Activated CD4-positive, alpha-beta memory T cell treated with anti-CD3 and anti-CD28 coated beads, Interleukin-2, amount 10 ng/mL, durations not matched to agents 7 days and 5 days (primary cell): ENCODE measurements at regions not wholly inside any gene's neighbourhood (a gene's known extent, or its start where the extent isn't known, plus 50 kb on each side); places are given as distances from the start of the nearest gene placed in this dataset.

ENCODE experiments used
- CTCF ChIA-PET: fragments of 350-600 bp; sonication (Branson Sonifier 250); formaldehyde crosslinking; loops from one replicate; lab custom pipeline; 2021; ENCODE audit warnings: antibody characterized with exemption, inconsistent platforms; lab: Charles Lee
- POLR2A ChIA-PET: fragments of 350-600 bp; sonication (Branson Sonifier 250); formaldehyde crosslinking; loops from one replicate; lab custom pipeline; 2021; ENCODE audit warnings: antibody characterized with exemption; lab: Charles Lee
- DNase-seq: peaks from one replicate; pipeline ENCODE4 v3.0.0-alpha.2; 2020
- H3K27ac Mint-ChIP-seq: one replicate; pipeline ENCODE4 v1.8.0; 2021; ENCODE audit warnings: mild to moderate bottlenecking, mixed read lengths
- H3K27me3 Mint-ChIP-seq: one replicate; pipeline ENCODE4 v1.8.0; 2021; ENCODE audit warnings: mixed read lengths
- H3K36me3 Mint-ChIP-seq: one replicate; pipeline ENCODE4 v1.8.0; 2021; ENCODE audit warnings: low read depth, mixed read lengths
- H3K4me1 Mint-ChIP-seq: one replicate; pipeline ENCODE4 v1.8.0; 2021; ENCODE audit warnings: mixed read lengths
- H3K4me3 Mint-ChIP-seq: one replicate; pipeline ENCODE4 v1.8.0; 2021; ENCODE audit warnings: mild to moderate bottlenecking, mixed read lengths
- H3K9me3 Mint-ChIP-seq: one replicate; pipeline ENCODE4 v1.8.0; 2021; ENCODE audit warnings: mixed read lengths

DNA sequence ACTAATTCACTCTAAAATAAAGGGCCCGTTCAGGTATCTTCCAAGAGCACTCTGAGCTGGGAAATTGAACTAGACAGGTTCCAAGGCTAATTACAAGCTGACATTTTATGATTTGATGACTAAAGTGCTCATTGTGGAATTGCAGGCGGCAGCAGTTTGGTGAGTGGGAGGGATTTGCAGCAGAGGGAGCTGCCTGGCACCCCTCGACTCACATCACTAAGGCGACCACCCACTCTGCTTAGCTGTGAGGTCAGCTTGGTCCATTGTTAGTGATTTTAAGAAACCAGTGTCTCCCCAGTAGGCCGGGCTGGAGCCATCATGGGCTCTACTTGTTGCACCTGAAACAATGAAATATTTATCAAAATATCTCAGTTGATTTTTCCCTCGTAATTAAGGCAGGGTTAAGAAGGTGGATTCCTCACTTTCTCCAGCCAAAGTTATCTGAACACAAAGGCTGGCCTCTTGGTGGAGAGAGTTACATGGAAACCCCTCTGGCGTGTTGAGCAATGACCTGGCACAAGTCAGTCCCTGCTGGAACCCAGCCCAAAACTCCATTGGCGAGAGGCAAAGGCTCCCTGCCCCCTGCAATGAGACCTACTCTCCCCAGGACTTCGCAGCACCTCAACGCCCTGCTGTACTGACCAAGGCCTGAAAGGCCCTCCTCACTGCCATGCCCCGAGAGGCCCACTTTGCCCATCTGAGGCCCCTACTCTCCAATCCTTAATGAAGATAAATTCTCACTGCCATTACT lies 65.0 kb upstream of the ATP2B2 start:
- Mint-ChIP-seq H3K4me1 (no peaks in the 10 kb centered on the region), H3K27ac (no peak overlapping the region), H3K27me3 (peaks cover 35% of the 10 kb centered on the region), H3K36me3 (no peaks in the 10 kb centered on the region), H3K4me3 (no peak overlapping the region), H3K9me3 (no peaks in the 10 kb centered on the region)
- CTCF ChIA-PET = no interaction called here
- DNase-seq = no peak
- POLR2A ChIA-PET = no interaction called here

DNA sequence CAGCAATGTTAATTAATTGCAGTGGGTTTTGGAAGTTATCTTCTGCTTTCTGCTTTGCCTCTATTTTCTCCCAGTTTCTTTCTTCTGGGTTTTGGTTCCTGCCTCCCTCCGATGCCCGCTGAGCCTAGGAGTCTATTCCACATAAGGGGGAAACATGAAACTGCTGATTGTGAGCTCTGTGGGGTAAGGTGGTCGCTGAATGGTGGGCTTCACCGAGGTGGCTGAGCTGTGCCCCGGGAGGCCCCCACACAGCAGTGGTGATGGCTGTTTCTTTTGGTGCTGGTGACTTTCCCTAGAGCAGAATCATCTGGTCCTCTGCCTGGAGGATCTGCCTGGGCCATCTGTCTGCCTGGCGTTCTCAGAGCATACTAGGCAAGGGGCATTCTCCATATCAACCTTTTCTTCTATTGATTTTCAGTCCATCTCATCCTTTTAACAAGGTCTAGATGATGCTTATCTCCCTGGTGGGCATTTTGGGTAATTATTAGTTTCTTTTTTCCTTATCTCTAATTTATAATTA lies 68.8 kb upstream of the ATP2B2 start:
- DNase-seq = no peak
- H3K4me3 Mint-ChIP-seq = no peak overlapping the region
- no peaks in the 10 kb centered on the region for H3K9me3 Mint-ChIP-seq
- H3K27me3 Mint-ChIP-seq = peaks cover 27% of the 10 kb centered on the region
- H3K36me3 Mint-ChIP-seq = no peaks in the 10 kb centered on the region
- no peak overlapping the region for H3K27ac Mint-ChIP-seq
- ChIA-PET CTCF (no interaction called here), POLR2A (no interaction called here)
- no peaks in the 10 kb centered on the region for H3K4me1 Mint-ChIP-seq

DNA sequence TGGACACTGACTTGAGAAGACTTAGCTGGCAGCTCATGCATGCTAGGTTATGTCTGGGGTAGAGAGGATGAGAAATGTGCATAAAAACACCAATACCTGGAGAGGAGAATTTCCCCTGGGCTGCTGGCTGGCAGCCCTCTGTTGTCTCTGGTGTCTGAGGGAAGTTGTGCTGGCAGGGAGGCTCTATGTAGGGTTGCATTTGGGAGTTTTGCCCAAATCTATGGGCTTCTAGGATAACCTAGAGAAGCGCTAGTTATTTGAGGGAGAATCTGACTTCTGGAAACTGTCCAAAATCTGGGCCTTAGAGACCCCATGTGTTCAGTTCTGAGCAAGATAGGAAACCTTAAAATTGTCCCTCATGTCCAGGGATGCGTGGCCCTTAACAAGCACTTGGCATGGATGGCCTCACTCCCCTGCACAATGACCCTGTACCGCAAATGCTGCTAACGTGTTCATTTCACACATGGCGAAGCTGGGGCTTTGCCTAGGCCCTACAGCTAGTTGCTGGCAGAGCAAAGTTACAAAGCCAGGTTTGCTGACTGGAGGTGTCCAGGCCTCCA lies 70.3 kb upstream of the ATP2B2 start:
- Mint-ChIP-seq H3K9me3 (no peaks in the 10 kb centered on the region), H3K4me3 (no peak overlapping the region), H3K4me1 (no peaks in the 10 kb centered on the region), H3K36me3 (no peaks in the 10 kb centered on the region), H3K27me3 (peaks cover 25% of the 10 kb centered on the region), H3K27ac (no peak overlapping the region)
- POLR2A ChIA-PET = no interaction called here
- DNase-seq = no peak
- CTCF ChIA-PET = no interaction called here

DNA sequence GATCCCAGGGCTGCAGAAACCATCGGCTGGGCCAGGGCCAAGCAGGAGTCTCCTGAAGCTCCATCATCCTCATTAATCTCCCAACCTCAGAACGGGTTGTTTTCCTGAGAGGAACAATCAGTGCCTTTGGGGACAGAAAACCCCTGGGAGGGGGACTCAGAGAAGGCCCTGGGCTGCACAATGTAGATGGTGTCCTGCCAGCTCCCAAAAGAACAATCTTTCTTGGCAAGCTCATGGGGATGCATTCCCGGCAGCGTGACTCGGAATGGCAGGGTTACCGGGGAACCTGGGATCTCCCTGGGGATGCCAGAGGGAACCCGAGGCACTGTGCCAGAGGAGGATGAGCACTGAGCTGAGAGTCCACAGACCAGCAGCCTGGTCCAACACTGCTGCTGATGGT lies 72.1 kb upstream of the ATP2B2 start:
- no peak for DNase-seq
- Mint-ChIP-seq H3K36me3 (no peaks in the 10 kb centered on the region), H3K4me3 (no peak overlapping the region), H3K9me3 (no peaks in the 10 kb centered on the region), H3K27me3 (peaks cover 18% of the 10 kb centered on the region), H3K4me1 (no peaks in the 10 kb centered on the region), H3K27ac (no peak overlapping the region)
- ChIA-PET CTCF (interaction anchor here (0.7 kb wide), 2 partner anchors 14 to 1462 kb away, joined by 4 read pairs; no protein-coding TSS in a partner anchor), POLR2A (no interaction called here)

DNA sequence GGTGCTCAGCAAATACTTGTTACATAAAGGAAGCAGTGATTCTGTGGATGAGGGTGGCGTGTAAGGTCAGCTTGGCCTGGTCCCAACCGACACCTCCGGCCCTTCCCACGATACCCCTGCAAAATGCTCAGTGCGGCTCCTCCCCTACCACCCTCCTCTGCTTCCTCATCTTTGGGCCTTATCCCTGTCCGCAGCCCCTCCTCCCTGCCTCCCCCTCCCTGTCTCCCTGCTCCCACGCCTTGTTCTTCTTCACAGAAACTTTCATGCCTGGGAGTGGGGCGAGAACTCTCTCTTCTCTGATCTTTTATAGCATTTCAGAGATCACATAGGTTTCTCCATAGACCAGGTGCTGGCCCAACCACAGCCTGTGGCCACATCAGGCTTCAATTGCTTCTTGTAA lies 75.0 kb upstream of the ATP2B2 start:
- POLR2A ChIA-PET = no interaction called here
- Mint-ChIP-seq H3K9me3 (no peaks in the 10 kb centered on the region), H3K27ac (no peak overlapping the region)

DNA sequence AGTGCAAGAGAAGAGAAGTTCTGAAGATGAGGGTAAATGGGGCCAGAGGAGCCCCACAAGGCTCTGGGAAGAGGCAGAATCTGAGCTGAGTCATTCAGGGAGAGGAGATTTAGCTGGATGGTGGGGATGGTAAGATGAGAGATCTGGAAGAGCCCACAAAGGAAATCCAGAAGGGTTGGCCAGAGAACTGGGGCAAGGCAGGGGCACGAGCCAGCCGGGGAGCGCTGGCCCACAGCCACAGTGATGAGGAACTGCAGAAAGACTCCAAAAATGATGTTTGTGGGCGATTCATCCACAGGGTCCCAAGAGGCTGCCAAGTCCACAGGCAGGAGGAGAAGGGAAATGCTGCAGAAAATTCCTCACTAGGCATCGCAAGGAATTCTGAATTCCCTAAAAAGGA lies 75.9 kb upstream of the ATP2B2 start:
- no peak overlapping the region for H3K27ac Mint-ChIP-seq
- peaks cover 22% of the 10 kb centered on the region for H3K27me3 Mint-ChIP-seq
- H3K9me3 Mint-ChIP-seq = no peaks in the 10 kb centered on the region
- no peak overlapping the region for H3K4me3 Mint-ChIP-seq
- ChIA-PET CTCF (no interaction called here), POLR2A (no interaction called here)
- no peaks in the 10 kb centered on the region for H3K36me3 Mint-ChIP-seq
- no peaks in the 10 kb centered on the region for H3K4me1 Mint-ChIP-seq
- DNase-seq = no peak

More for the DNA sequence above, 75.0 kb upstream of the ATP2B2 start:
- Mint-ChIP-seq H3K4me3 (no peak overlapping the region), H3K36me3 (no peaks in the 10 kb centered on the region), H3K4me1 (no peaks in the 10 kb centered on the region), H3K27me3 (peaks cover 16% of the 10 kb centered on the region)
- no peak for DNase-seq
- CTCF ChIA-PET = no interaction called here

DNA sequence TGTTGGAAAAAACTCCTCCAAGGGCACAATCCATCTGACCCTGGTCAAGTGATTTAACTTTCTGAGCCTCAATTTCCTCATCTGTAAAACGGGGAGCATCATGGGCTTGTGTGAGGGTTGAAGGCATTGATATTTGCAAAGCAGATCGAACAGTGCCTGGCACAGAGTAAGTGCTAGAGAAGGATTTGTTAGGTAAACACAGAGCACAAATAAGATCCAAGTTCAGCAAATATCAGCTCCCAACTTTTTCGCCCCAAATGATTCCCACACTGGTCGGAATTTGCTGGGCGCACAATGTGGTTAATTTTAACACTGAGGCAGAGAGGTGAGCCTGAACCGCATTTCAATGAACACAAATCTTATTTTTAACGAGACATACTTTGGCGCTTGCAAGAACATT lies 76.3 kb upstream of the ATP2B2 start:
- ChIA-PET POLR2A (no interaction called here), CTCF (no interaction called here)
- Mint-ChIP-seq H3K27me3 (peaks cover 23% of the 10 kb centered on the region), H3K4me3 (no peak overlapping the region), H3K27ac (no peak overlapping the region), H3K36me3 (no peaks in the 10 kb centered on the region), H3K4me1 (no peaks in the 10 kb centered on the region), H3K9me3 (no peaks in the 10 kb centered on the region)
- DNase-seq = no peak

DNA sequence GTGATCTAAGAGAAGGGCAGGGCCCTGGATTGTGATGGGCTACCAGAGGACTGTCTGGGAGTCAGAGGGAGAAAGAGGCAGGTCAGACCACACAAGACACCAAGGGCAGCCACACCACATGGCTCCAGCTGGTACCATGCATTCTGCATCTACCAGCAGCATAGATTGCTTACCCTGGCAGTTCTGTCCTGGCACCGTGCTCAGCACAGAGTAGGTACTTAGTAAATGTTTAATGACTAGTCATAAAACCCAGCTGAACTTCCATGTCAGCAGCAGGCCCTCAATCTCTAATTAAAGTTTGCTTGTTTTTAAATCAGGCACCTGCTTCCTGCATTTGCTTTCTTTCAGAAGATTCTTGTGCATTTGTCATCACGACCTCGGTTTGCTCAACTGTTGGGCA lies 77.3 kb upstream of the ATP2B2 start:
- Mint-ChIP-seq H3K4me3 (no peak overlapping the region), H3K9me3 (no peaks in the 10 kb centered on the region), H3K27ac (no peak overlapping the region), H3K4me1 (no peaks in the 10 kb centered on the region), H3K27me3 (peaks cover 25% of the 10 kb centered on the region), H3K36me3 (no peaks in the 10 kb centered on the region)
- CTCF ChIA-PET = no interaction called here
- POLR2A ChIA-PET = no interaction called here
- DNase-seq = no peak

DNA sequence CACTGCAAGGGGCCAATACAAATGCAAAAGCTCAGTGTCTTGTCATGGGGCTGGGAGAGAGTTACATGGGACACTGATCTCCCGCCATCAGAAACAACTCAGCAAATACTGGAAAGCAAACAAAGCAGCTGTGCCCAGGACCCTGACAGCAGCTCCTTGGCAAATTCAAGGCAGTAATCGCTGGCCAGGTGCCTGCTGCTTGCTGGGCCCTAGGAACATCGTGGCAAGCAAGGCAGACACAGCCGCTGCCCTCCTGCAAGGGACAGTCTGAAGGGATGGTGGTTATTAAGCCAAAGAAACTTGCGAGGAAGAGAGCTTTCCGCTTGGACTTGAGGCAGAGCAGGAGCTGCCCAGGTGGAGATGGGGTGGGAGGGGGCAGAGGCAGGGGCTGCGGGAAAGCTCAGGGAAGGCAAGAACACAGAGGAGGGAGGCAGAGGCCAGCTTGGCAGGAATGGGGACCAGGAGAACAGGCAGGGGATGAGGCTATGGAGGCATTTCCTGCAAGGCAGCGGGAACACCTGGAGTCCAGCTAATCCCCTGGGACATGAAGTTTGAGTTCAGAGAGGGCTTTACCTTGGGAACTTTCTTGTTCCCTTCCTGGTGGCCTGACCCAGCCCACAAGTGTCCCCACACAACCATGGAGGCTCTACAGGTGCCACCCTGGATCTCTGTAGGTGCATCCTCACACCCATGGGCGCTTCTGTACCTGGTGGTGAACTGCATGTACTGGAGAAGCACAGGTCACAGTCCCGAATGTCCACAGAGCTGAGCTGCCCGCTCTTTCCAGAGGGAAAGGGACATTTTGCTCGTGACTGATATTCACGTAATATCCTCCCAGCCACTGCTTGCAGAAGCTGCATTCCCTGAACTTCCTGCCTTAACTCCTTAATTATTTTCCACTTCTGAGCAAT lies 78.7 kb upstream of the ATP2B2 start:
- H3K4me3 Mint-ChIP-seq = no peak overlapping the region
- DNase-seq = no peak
- H3K27ac Mint-ChIP-seq = no peak overlapping the region
- ChIA-PET POLR2A (no interaction called here), CTCF (interaction anchor here (1.1 kb wide), 1 partner anchor 154 kb away, joined by 3 read pairs; no protein-coding TSS in a partner anchor)
- H3K4me1 Mint-ChIP-seq = no peaks in the 10 kb centered on the region
- no peaks in the 10 kb centered on the region for H3K36me3 Mint-ChIP-seq
- H3K27me3 Mint-ChIP-seq = peaks cover 25% of the 10 kb centered on the region
- H3K9me3 Mint-ChIP-seq = no peaks in the 10 kb centered on the region

DNA sequence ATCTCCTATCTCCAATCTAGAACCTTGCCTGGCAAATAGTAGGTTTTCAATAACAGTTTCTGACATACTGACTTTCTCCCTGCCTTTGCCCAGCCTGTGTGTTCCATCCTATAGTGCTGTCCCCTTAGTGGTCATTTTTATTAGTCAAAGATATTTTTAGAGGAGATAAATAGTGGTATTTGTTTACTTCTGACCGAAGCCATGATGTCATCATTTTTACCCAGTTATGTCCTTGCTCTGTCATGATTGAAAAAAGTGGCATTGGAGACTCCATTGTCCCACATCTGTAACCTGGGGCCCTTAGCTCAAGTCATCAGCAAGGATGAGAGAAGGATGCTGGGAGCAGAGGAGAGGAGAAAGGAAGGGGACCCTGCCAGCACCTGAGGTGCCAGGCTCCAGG lies 80.6 kb upstream of the ATP2B2 start:
- no peaks in the 10 kb centered on the region for H3K9me3 Mint-ChIP-seq
- no peaks in the 10 kb centered on the region for H3K36me3 Mint-ChIP-seq
- H3K4me3 Mint-ChIP-seq = no peak overlapping the region
- no peak for DNase-seq
- CTCF ChIA-PET = no interaction called here
- H3K4me1 Mint-ChIP-seq = no peaks in the 10 kb centered on the region
- no peak overlapping the region for H3K27ac Mint-ChIP-seq
- POLR2A ChIA-PET = no interaction called here
- H3K27me3 Mint-ChIP-seq = peaks cover 23% of the 10 kb centered on the region

DNA sequence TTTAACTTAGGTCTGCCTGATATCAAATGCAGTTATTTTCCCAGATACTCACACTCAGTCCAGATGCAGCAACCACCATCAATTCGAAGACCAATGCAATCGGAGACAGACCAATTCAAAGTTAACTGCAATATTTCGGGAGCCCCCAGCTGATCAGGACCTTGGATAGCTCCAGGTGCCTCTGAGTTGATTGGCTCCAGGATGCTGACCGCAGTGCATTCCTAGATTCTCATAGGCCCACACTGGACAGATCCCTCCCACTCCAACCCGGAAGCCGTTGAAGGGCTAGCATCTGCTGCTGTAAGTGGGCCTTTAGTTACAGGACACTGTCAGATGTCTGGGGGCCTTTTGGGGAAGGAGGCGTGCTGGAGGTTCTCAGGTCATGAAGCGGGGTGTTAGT lies 89.5 kb upstream of the ATP2B2 start:
- peak; percentile 63 for DNase-seq
- ChIA-PET POLR2A (no interaction called here), CTCF (no interaction called here)
- H3K27me3 Mint-ChIP-seq = peaks cover 9% of the 10 kb centered on the region
- no peaks in the 10 kb centered on the region for H3K9me3 Mint-ChIP-seq
- no peak overlapping the region for H3K27ac Mint-ChIP-seq
- no peaks in the 10 kb centered on the region for H3K4me1 Mint-ChIP-seq
- H3K4me3 Mint-ChIP-seq = no peak overlapping the region
- H3K36me3 Mint-ChIP-seq = no peaks in the 10 kb centered on the region

DNA sequence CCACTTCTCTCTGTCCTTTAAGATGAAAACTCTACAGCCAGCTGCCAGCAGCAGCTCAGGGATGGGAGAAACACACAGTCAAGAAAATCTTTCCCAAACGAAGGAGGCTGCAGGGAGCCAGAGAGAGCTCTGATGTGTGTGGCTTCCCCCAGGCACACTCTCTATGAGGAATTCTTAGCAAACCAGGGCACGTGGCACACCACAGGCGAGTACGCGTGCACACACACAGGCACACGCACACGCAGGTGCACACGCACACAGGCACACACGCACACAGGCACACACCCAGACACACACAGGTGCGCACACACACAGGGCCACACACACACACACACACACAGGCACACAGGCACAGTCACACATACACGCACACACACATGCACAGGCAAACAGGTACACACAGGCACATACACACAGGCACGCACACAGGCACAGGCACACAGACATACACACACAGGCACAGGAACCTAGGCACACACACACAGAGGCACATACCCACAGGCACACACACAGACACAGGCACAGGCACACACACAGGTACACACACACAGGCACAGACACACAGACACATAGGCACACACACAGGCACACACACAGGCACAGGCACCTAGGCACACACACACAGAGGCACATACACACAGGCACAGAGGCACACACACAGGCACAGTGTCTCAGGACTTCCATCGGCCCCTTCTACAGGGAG lies 91.5 kb upstream of the ATP2B2 start:
- Mint-ChIP-seq H3K4me1 (peaks cover 2% of the 10 kb centered on the region), H3K36me3 (no peaks in the 10 kb centered on the region), H3K9me3 (no peaks in the 10 kb centered on the region), H3K27me3 (peaks cover 9% of the 10 kb centered on the region), H3K27ac (no peak overlapping the region), H3K4me3 (no peak overlapping the region)
- CTCF ChIA-PET = no interaction called here
- POLR2A ChIA-PET = no interaction called here
- no peak for DNase-seq

DNA sequence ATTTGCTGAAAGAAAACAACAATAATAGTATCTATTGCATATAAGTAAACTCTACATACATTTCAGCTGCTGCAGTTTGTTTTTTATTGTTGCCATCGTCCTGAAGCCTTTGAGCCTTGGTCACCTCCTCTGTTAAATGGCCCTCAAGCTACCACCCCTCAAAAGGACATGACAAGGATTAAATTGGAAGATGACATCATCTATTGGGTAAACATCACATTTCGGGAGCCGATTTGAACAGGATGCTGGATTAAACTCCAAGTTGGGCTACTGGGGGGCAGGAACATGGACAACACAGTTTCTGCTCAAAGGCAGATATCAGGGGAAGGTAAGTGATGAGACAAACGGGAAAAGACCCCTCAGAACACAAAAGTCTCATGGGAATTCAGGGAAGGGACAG lies 92.3 kb upstream of the ATP2B2 start:
- DNase-seq = no peak
- peaks cover 10% of the 10 kb centered on the region for H3K4me1 Mint-ChIP-seq
- H3K36me3 Mint-ChIP-seq = no peaks in the 10 kb centered on the region
- H3K9me3 Mint-ChIP-seq = no peaks in the 10 kb centered on the region
- H3K27ac Mint-ChIP-seq = no peak overlapping the region
- H3K4me3 Mint-ChIP-seq = no peak overlapping the region
- peaks cover 9% of the 10 kb centered on the region for H3K27me3 Mint-ChIP-seq
- CTCF ChIA-PET = no interaction called here
- POLR2A ChIA-PET = no interaction called here
